ENCODE measurements at regions not wholly inside any gene's neighbourhood (a gene's known extent, or its start where the extent isn't known, plus 50 kb on each side); places are given as distances from the start of the nearest gene placed in this dataset.

DNA sequence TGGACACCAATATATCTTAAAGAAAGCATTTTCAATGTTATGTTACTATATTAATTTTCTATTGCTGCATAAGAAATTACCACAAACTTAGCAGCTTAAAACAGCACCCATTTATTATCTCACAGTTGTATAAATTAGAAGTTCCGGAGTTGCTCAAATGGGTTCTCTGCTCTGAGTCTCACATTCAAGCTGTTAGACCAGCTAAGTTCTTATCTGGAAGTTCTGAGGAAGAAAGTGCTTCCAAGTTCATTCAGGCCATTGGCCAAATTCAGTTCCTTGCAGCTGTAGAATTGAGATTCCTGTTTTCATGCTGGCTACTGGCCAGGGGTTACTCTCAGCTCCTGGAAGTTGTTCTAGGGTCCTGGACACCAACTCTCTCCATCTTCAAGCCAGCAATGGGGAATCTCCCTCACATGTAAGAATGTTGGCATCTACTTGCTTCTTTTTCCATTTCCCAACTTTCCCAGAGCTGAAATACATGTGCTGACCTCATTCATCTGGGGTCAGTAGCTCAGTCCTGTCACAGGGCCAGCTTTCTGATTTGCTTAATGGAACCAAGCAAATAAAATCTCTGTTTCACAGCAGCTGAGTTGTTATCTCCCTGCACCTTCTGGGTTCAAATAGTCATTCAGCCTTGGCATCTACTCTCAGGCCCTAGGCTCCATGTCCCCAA lies 99.6 kb upstream of the INTU start:
- no peaks in the 10 kb centered on the region for H3K36me3 ChIP-seq (ENCODE audit: low read depth)
- peak; percentile 26 for ATAC-seq
- intact Hi-C loops (cut with DNase I, micrococcal nuclease), result no loop called here
- no peaks in the 10 kb centered on the region for H3K4me1 ChIP-seq (ENCODE audit: low read depth)
- DNase-seq, result peak in 1 of 3 donors; percentile 40
- TF ChIP-seq, protein P1, sequence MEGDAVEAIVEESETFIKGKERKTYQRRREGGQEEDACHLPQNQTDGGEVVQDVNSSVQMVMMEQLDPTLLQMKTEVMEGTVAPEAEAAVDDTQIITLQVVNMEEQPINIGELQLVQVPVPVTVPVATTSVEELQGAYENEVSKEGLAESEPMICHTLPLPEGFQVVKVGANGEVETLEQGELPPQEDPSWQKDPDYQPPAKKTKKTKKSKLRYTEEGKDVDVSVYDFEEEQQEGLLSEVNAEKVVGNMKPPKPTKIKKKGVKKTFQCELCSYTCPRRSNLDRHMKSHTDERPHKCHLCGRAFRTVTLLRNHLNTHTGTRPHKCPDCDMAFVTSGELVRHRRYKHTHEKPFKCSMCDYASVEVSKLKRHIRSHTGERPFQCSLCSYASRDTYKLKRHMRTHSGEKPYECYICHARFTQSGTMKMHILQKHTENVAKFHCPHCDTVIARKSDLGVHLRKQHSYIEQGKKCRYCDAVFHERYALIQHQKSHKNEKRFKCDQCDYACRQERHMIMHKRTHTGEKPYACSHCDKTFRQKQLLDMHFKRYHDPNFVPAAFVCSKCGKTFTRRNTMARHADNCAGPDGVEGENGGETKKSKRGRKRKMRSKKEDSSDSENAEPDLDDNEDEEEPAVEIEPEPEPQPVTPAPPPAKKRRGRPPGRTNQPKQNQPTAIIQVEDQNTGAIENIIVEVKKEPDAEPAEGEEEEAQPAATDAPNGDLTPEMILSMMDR (IDR thresholded peaks at IDR 0.05), result no peak
- no peak overlapping the region for H3K4me3 ChIP-seq
- H3K9me3 ChIP-seq, result no peaks in the 10 kb centered on the region

DNA sequence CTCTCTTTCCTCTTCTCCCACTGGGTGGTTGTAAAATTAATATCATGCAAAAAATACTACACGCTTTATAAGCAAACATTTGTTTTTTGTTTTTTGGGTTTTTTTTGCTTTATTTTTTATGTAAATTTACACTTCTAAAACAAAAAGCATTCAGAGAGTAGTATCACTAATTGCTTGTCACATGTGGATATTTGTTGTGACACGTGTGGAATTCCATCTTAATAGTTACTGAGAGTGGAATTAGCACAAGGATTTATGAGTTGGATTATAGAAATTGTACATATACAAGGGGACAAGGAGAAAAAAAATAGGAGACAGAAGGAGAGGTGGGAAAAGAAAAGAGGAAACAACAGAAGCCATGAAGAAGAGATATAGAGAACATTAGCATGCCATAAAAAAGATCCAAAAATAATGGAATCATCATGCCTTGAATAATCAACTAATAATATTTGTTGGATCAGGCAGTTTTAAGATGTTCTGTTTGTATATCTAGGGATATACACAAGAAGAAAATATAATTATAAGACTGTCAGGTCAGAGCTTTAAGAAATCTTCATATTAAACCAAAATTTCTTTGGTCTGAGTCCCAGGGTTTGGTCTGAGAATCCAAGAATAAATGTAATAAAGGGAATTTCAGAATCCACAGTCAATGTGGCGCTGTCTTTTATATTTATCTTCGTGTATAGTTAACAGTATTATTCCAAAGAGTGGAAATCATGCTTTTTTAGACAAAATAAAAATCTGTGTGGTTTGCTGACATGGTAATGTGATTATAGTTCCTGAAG lies 98.5 kb upstream of the INTU start:
- intact Hi-C loops (cut with DNase I, micrococcal nuclease), result no loop called here
- H3K36me3 ChIP-seq (ENCODE audit: low read depth), result no peaks in the 10 kb centered on the region
- no peaks in the 10 kb centered on the region for H3K4me1 ChIP-seq (ENCODE audit: low read depth)
- DNase-seq, result no peak
- no peak for ATAC-seq
- TF ChIP-seq, protein P1 (IDR thresholded peaks at IDR 0.05), result no peak
- H3K4me3 ChIP-seq, result no peak overlapping the region
- H3K9me3 ChIP-seq, result no peaks in the 10 kb centered on the region

DNA sequence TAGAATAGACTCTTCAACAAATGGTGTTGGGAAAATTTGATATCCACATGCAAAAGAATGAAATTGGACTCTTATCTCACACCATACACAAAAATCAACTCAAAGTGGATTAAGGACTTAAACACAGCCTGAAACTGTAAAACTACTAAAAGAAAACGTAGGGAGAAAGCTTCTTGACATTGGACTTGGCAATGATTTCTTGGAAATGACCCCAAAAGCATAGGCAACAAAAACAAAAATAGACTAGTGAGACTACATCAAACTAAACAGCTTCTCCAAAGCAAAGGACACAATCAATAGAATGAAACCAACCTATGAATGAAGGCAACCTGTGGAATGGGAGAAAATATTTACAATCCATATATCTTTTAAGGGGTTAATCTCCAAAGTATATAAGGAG lies 94.7 kb upstream of the INTU start:
- ATAC-seq, result no peak
- intact Hi-C loops (cut with DNase I, micrococcal nuclease), result no loop called here
- TF ChIP-seq, protein P1 (IDR thresholded peaks at IDR 0.05), result no peak

DNA sequence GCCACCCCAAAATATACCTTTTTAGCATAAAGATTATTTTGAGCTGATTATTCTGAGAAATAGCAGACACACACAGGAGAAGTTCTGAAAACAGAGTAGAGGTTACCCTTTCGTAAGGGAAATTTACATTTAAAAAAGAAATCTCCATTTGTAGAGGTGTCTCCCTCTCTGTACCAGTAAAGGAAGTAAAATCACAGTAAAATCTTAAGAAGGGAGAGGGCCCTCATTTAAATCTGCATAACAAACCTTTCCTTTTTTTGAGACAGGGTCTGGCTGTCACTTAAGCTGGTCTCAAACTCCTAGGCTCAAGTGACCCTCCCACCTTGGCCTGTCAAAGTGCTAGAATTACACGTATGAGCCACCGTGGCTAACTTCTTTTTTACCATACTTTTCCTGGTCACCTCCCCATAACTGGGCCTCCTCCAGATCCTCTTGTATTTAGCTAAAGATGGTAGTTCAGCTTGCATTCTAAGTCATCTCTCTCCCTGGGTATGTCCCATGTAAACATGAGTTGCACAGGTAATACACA lies 92.2 kb upstream of the INTU start:
- TF ChIP-seq, protein P1 (IDR thresholded peaks at IDR 0.05), result no peak
- no peak overlapping the region for H3K4me3 ChIP-seq
- intact Hi-C loops (cut with DNase I, micrococcal nuclease), result no loop called here
- H3K4me1 ChIP-seq (ENCODE audit: low read depth), result no peaks in the 10 kb centered on the region
- ATAC-seq (no peak), DNase-seq (no peak)
- no peaks in the 10 kb centered on the region for H3K36me3 ChIP-seq (ENCODE audit: low read depth)
- no peaks in the 10 kb centered on the region for H3K9me3 ChIP-seq

More for the DNA sequence above, 94.7 kb upstream of the INTU start:
- no peaks in the 10 kb centered on the region for H3K9me3 ChIP-seq
- H3K36me3 ChIP-seq (ENCODE audit: low read depth), result no peaks in the 10 kb centered on the region
- DNase-seq, result no peak
- H3K4me1 ChIP-seq (ENCODE audit: low read depth), result no peaks in the 10 kb centered on the region
- H3K4me3 ChIP-seq, result no peak overlapping the region

DNA sequence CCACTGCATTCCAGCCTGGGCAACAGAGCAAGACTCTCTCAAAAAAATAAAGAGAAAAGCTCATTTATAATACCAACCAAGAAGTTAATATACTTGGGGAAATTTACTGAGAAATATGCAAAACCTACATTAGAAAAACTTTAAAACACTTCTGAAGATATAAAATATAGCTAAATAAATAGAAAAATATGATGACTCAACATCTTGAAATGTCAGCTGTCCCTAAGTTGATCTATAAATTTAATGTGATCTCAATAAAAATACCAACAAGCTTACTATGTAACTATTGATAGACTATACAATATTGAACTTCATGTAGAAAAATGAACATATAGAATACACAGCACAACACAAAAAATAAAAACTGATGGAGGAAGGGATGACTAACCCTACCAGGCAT lies 87.5 kb upstream of the INTU start:
- intact Hi-C loops (cut with DNase I, micrococcal nuclease), result no loop called here
- TF ChIP-seq, protein P1 (IDR thresholded peaks at IDR 0.05), result no peak
- ATAC-seq (no peak), DNase-seq (no peak)
- Histone ChIP-seq H3K9me3 (no peaks in the 10 kb centered on the region), H3K36me3 (ENCODE audit: low read depth) (no peaks in the 10 kb centered on the region), H3K4me1 (ENCODE audit: low read depth) (no peaks in the 10 kb centered on the region), H3K4me3 (no peak overlapping the region)
